Stimulated activated CD4-positive, alpha-beta T cell treated with anti-CD3 and anti-CD28 coated beads, Interleukin-4, amount 100 ng/mL, for 1 hour (primary cell): ENCODE measurements at regions not wholly inside any gene's neighbourhood (a gene's known extent, or its start where the extent isn't known, plus 50 kb on each side); places are given as distances from the start of the nearest gene placed in this dataset.

Experiments used
- DNase-seq: peaks from one replicate; pipeline ENCODE4 v3.0.0-alpha.2; 2020

GRCh38 chr4:1541449-1542225 is 135.4 kb upstream of the NKX1-1 start:
- no peak for DNase-seq

- no peak for DNase-seq
These were observed 134.5 kb upstream of the NKX1-1 start for GRCh38 chr4:1540601-1541375.

GRCh38 chr4:1539859-1540600 is 133.8 kb upstream of the NKX1-1 start:
- DNase-seq: no peak

GRCh38 chr4:1538941-1539772 is 132.9 kb upstream of the NKX1-1 start:
- no peak for DNase-seq

GRCh38 chr4:1538096-1538410 is 131.8 kb upstream of the NKX1-1 start:
- DNase-seq: no peak

- no peak for DNase-seq
These were observed 131.3 kb upstream of the NKX1-1 start for GRCh38 chr4:1537410-1538095.

- no peak for DNase-seq
These were observed 130.6 kb upstream of the NKX1-1 start for GRCh38 chr4:1536579-1537409.

- no peak for DNase-seq
These were observed 129.8 kb upstream of the NKX1-1 start for GRCh38 chr4:1535926-1536578.

GRCh38 chr4:1534876-1535526 is 128.8 kb upstream of the NKX1-1 start:
- no peak for DNase-seq

GRCh38 chr4:1534095-1534872 is 128.0 kb upstream of the NKX1-1 start:
- no peak for DNase-seq

GRCh38 chr4:1533501-1534064 is 127.3 kb upstream of the NKX1-1 start:
- DNase-seq: no peak

- no peak for DNase-seq
These were observed 126.5 kb upstream of the NKX1-1 start for GRCh38 chr4:1532549-1533395.

GRCh38 chr4:1531683-1532548 is 125.7 kb upstream of the NKX1-1 start:
- no peak for DNase-seq

GRCh38 chr4:1530356-1530755 is 124.1 kb upstream of the NKX1-1 start:
- no peak for DNase-seq

GRCh38 chr4:1524761-1525160 is 118.5 kb upstream of the NKX1-1 start:
- no peak for DNase-seq

- no peak for DNase-seq
These were observed 117.8 kb upstream of the NKX1-1 start for GRCh38 chr4:1523907-1524636.
